ENCODE measurements at regions not wholly inside any gene's neighbourhood (a gene's known extent, or its start where the extent isn't known, plus 50 kb on each side); places are given as distances from the start of the nearest gene placed in this dataset.
A peak's percentile ranks its signal among the peaks of the same experiment; 100 is the strongest.

DNA sequence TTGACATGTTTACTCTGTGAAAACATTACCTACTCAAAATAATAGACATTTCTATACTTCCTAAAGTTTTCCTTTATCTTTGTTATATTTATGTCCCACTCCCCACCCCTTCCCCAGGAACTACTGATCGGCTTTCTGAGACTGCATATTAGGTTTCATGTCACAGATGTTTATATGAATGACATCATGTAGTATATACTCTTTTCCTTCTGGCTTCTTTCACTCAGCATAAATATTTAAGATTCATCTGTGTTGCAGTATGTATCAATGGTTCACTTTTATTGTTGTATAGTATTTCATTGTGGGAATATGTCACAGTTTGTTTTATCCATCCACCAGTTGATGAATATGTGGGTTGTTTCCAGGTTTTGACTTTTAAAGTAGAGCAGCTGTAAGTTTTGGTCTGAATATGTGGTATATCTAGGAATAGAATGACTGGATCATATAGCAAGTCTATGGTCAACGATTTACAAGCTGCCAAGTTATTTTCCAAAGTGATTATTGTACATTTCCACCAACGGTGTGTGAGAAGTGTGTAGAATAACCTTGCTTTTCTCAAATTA lies 73.8 kb upstream of the CAV2 start:
- Histone ChIP-seq H3K9me3 (replicated peaks; ENCODE audit: low read length) (no peaks in the 10 kb centered on the region), H3K27me3 (ENCODE audit: control insufficient read depth, insufficient read depth, low read length) (no peaks in the 10 kb centered on the region), H3K4me1 (ENCODE audit: control insufficient read depth, insufficient read depth, low read length) (peaks cover 37% of the 10 kb centered on the region), H3K4me2 (ENCODE audit: low read length) (no peak overlapping the region), H3K36me3 (ENCODE audit: insufficient read depth, low read length) (no peaks in the 10 kb centered on the region), H3K4me3 (ENCODE audit: low read length) (no peak overlapping the region), H3K9ac (ENCODE audit: low read depth, low read length) (peak overlapping the region; percentile 4)

DNA sequence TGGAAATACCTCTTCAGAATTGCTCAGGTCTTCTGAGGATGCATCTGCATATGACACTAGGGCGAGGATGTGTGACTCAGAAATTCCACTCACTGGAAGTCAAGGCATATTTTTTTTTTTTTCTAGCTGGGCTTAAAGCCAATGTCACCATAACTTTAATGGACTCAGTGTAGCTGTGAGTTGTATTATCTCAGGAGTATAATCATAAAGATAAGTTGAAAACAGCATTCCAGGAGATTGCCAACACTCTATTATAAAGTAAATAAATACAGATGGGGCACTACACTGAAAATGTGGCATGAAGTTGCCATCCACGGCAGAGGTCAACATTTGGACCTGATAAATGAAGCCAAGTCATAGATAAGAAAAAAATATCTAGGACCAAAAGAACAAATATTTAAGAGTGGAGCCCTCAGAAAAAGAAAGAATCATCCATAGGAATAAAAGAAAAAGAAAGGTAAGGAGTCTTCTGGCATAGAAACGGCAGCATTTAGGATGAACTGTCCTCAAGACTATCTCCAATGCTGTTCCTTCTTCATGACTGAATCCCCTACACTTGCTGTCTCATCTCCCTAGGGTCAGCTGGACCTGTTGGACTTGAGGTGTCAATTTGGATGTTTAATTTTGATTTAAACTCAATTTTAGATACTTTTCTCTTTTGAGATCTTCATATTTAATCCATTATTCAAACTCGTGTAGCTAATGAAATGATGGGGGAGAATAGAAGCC lies 72.9 kb upstream of the CAV2 start:
- no peaks in the 10 kb centered on the region for H3K36me3 ChIP-seq (ENCODE audit: insufficient read depth, low read length)
- no peaks in the 10 kb centered on the region for H3K27me3 ChIP-seq (ENCODE audit: control insufficient read depth, insufficient read depth, low read length)
- no peaks in the 10 kb centered on the region for H3K9me3 ChIP-seq (replicated peaks; ENCODE audit: low read length)
- peak overlapping the region; percentile 12 for H3K4me2 ChIP-seq (ENCODE audit: low read length)
- peaks cover 37% of the 10 kb centered on the region for H3K4me1 ChIP-seq (ENCODE audit: control insufficient read depth, insufficient read depth, low read length)
- H3K4me3 ChIP-seq (ENCODE audit: low read length) = no peak overlapping the region
- H3K9ac ChIP-seq (ENCODE audit: low read depth, low read length) = peak overlapping the region; percentile 12

- H3K9ac ChIP-seq (ENCODE audit: low read depth, low read length) = no peak overlapping the region
- no peak overlapping the region for H3K4me3 ChIP-seq (ENCODE audit: low read length)
- H3K9me3 ChIP-seq (replicated peaks; ENCODE audit: low read length) = no peaks in the 10 kb centered on the region
- no peaks in the 10 kb centered on the region for H3K36me3 ChIP-seq (ENCODE audit: insufficient read depth, low read length)
- peaks cover 60% of the 10 kb centered on the region for H3K4me1 ChIP-seq (ENCODE audit: control insufficient read depth, insufficient read depth, low read length)
- H3K27me3 ChIP-seq (ENCODE audit: control insufficient read depth, insufficient read depth, low read length) = no peaks in the 10 kb centered on the region
- no peak overlapping the region for H3K4me2 ChIP-seq (ENCODE audit: low read length)
Measured at GRCh38 chr7:116429986-116430619, 69.4 kb upstream of the CAV2 start.

DNA sequence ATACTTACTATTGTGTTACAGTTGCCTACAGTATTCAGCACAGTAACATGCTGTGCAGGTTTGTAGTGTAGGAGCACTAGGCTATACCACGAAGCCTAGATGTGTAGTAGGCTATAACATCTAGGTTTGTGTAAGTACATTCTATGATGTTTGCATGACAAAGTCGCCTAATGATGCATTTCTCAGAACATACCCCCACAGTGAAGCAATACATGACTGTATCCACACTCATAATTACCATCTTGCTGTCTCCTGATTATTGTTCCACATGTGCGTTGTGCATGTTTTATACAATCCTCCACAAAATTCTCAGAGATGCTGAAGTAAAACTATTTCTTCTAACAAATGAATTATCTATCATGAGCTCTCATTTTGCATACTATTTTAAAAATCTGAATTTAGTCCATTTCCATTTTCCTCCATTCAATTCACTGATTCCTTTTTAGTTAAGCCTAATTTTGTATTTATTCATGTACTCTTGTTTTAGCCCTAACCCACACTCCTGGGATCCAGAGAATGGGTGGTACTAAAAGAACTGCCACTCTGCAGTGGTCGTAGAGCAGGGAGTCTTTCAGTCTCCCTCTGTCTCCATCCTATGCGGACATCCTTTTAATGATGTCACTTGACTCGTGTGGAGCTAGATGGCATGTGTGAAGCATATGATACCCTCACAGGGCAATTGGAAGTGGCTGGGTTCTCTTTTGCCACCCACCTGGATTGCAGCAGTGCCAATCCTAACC lies 67.6 kb upstream of the CAV2 start:
- Histone ChIP-seq H3K4me2 (ENCODE audit: low read length) (peak overlapping the region; percentile 47), H3K4me3 (ENCODE audit: low read length) (peak overlapping the region; percentile 48), H3K36me3 (ENCODE audit: insufficient read depth, low read length) (no peaks in the 10 kb centered on the region), H3K27me3 (ENCODE audit: control insufficient read depth, insufficient read depth, low read length) (no peaks in the 10 kb centered on the region), H3K9me3 (replicated peaks; ENCODE audit: low read length) (no peaks in the 10 kb centered on the region), H3K9ac (ENCODE audit: low read depth, low read length) (no peak overlapping the region), H3K4me1 (ENCODE audit: control insufficient read depth, insufficient read depth, low read length) (peaks cover 49% of the 10 kb centered on the region)

DNA sequence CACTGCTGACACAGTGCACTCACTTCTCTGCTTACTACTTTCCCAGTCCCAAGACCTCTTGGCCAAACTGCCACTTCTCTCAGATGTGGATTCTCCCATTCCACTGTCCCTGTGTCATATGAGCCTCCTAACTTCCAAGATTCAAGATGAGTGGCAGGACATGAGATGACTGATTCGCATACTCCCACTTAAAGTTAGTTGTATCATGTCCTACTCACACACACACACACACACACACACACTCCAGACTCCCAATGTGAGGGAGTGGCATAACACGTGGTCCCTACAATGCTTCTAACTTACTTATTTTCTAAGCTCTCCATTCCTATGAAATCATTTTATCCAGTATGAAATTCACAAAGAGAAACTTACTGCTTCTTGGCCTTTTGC lies 67.0 kb upstream of the CAV2 start:
- H3K27me3 ChIP-seq (ENCODE audit: control insufficient read depth, insufficient read depth, low read length) = no peaks in the 10 kb centered on the region
- H3K9ac ChIP-seq (ENCODE audit: low read depth, low read length) = peak overlapping the region; percentile 75
- H3K9me3 ChIP-seq (replicated peaks; ENCODE audit: low read length) = no peaks in the 10 kb centered on the region
- no peaks in the 10 kb centered on the region for H3K36me3 ChIP-seq (ENCODE audit: insufficient read depth, low read length)
- peaks cover 44% of the 10 kb centered on the region for H3K4me1 ChIP-seq (ENCODE audit: control insufficient read depth, insufficient read depth, low read length)
- H3K4me3 ChIP-seq (ENCODE audit: low read length) = peak overlapping the region; percentile 48
- H3K4me2 ChIP-seq (ENCODE audit: low read length) = peak overlapping the region; percentile 47

DNA sequence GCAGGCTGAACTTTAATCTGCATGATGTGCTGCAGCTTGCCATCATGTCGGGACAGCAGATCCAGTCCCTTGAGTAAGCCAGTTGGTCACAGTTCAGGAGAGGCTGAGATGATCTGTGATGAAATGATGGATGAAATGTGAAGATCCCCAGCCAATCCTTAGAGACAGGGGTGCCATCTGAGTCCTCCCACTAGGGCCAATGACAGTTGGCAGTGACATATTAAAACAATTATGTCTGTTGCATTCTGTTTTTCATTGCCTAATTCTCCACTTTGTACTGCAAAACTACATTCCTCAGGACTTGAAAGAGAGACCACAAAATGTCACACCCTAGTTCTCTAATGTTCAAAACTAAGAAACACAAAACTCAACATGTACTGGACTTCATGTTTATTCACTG lies 66.3 kb upstream of the CAV2 start:
- Histone ChIP-seq H3K9me3 (replicated peaks; ENCODE audit: low read length) (no peaks in the 10 kb centered on the region), H3K27me3 (ENCODE audit: control insufficient read depth, insufficient read depth, low read length) (no peaks in the 10 kb centered on the region), H3K4me3 (ENCODE audit: low read length) (peak overlapping the region; percentile 48), H3K36me3 (ENCODE audit: insufficient read depth, low read length) (no peaks in the 10 kb centered on the region), H3K9ac (ENCODE audit: low read depth, low read length) (peak overlapping the region; percentile 75), H3K4me1 (ENCODE audit: control insufficient read depth, insufficient read depth, low read length) (peaks cover 41% of the 10 kb centered on the region), H3K4me2 (ENCODE audit: low read length) (peak overlapping the region; percentile 47)

GRCh38 chr7:116434820-116435341 lies 64.7 kb upstream of the CAV2 start:
- H3K36me3 ChIP-seq (ENCODE audit: insufficient read depth, low read length) = no peaks in the 10 kb centered on the region
- H3K4me1 ChIP-seq (ENCODE audit: control insufficient read depth, insufficient read depth, low read length) = peaks cover 41% of the 10 kb centered on the region
- no peaks in the 10 kb centered on the region for H3K9me3 ChIP-seq (replicated peaks; ENCODE audit: low read length)
- no peak overlapping the region for H3K4me3 ChIP-seq (ENCODE audit: low read length)
- H3K4me2 ChIP-seq (ENCODE audit: low read length) = peak overlapping the region; percentile 24
- no peaks in the 10 kb centered on the region for H3K27me3 ChIP-seq (ENCODE audit: control insufficient read depth, insufficient read depth, low read length)
- peak overlapping the region; percentile 75 for H3K9ac ChIP-seq (ENCODE audit: low read depth, low read length)

DNA sequence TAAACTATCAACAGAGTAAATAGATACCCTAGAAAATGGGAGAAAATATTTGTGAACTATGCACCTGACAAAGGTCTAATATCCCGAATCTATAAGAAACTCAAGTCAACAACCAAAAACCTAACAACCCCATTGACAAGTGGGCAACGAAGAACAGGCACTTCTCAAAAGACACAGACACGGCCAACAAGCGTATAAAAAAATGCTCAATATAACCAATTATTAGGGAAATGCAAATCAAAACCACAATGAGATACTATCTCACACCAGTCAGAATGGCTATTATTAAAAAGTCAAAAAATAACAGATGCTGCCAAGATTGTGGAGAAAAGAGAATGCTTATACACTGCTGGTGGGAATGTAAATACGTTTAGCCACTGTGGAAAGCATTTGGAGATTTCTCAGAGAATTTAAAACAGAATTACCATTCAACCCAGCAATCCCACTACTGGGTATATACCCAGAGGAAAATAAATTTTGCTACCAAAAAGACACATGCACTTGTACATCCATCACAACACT lies 63.2 kb upstream of the CAV2 start:
- H3K27me3 ChIP-seq (ENCODE audit: control insufficient read depth, insufficient read depth, low read length) = no peaks in the 10 kb centered on the region
- H3K4me3 ChIP-seq (ENCODE audit: low read length) = no peak overlapping the region
- no peak overlapping the region for H3K4me2 ChIP-seq (ENCODE audit: low read length)
- H3K9me3 ChIP-seq (replicated peaks; ENCODE audit: low read length) = no peaks in the 10 kb centered on the region
- peak overlapping the region; percentile 71 for H3K9ac ChIP-seq (ENCODE audit: low read depth, low read length)
- H3K4me1 ChIP-seq (ENCODE audit: control insufficient read depth, insufficient read depth, low read length) = peaks cover 44% of the 10 kb centered on the region
- no peaks in the 10 kb centered on the region for H3K36me3 ChIP-seq (ENCODE audit: insufficient read depth, low read length)

- Histone ChIP-seq H3K36me3 (ENCODE audit: insufficient read depth, low read length) (no peaks in the 10 kb centered on the region), H3K4me2 (ENCODE audit: low read length) (no peak overlapping the region), H3K27me3 (ENCODE audit: control insufficient read depth, insufficient read depth, low read length) (no peaks in the 10 kb centered on the region), H3K9me3 (replicated peaks; ENCODE audit: low read length) (no peaks in the 10 kb centered on the region), H3K9ac (ENCODE audit: low read depth, low read length) (no peak overlapping the region), H3K4me1 (ENCODE audit: control insufficient read depth, insufficient read depth, low read length) (peaks cover 43% of the 10 kb centered on the region), H3K4me3 (ENCODE audit: low read length) (no peak overlapping the region)
Measured at GRCh38 chr7:116438267-116438666, 61.3 kb upstream of the CAV2 start.

GRCh38 chr7:116439005-116439404 lies 60.5 kb upstream of the CAV2 start:
- H3K4me1 ChIP-seq (ENCODE audit: control insufficient read depth, insufficient read depth, low read length) = peaks cover 43% of the 10 kb centered on the region
- H3K27me3 ChIP-seq (ENCODE audit: control insufficient read depth, insufficient read depth, low read length) = no peaks in the 10 kb centered on the region
- H3K36me3 ChIP-seq (ENCODE audit: insufficient read depth, low read length) = no peaks in the 10 kb centered on the region
- no peak overlapping the region for H3K4me3 ChIP-seq (ENCODE audit: low read length)
- H3K4me2 ChIP-seq (ENCODE audit: low read length) = no peak overlapping the region
- H3K9me3 ChIP-seq (replicated peaks; ENCODE audit: low read length) = no peaks in the 10 kb centered on the region
- H3K9ac ChIP-seq (ENCODE audit: low read depth, low read length) = no peak overlapping the region
